ENCODE measurements at regions not wholly inside any gene's neighbourhood (a gene's known extent, or its start where the extent isn't known, plus 50 kb on each side); places are given as distances from the start of the nearest gene placed in this dataset.

GRCh38 chr6:126698732-126699240, 358.9 kb downstream of the CENPW start:
- DNase-seq = no peak
- no peak overlapping the region for H3K4me2 ChIP-seq (ENCODE audit: low read depth, low read length, poor library complexity, severe bottlenecking)
- no peaks in the 10 kb centered on the region for H3K9me2 ChIP-seq (replicated peaks; ENCODE audit: insufficient read depth, low read length)
- no peak overlapping the region for H3K4me3 ChIP-seq (ENCODE audit: low read length)
- no peaks in the 10 kb centered on the region for H3K27me3 ChIP-seq (ENCODE audit: low read length)
- H3K27ac ChIP-seq (ENCODE audit: low read length) = no peak overlapping the region
- H3K36me3 ChIP-seq (ENCODE audit: insufficient read depth, low read length) = no peaks in the 10 kb centered on the region
- H4K20me1 ChIP-seq (ENCODE audit: insufficient read depth, low read depth, low read length) = no peaks in the 10 kb centered on the region
- no peak overlapping the region for H2AFZ ChIP-seq (ENCODE audit: low read length)
- H3K4me1 ChIP-seq (ENCODE audit: low read length) = no peaks in the 10 kb centered on the region
- no peaks in the 10 kb centered on the region for H3K9me3 ChIP-seq (ENCODE audit: low read length)
- no peaks in the 10 kb centered on the region for H3K79me2 ChIP-seq (ENCODE audit: low read length)
- H3K9ac ChIP-seq (ENCODE audit: low read length) = no peak overlapping the region

DNA sequence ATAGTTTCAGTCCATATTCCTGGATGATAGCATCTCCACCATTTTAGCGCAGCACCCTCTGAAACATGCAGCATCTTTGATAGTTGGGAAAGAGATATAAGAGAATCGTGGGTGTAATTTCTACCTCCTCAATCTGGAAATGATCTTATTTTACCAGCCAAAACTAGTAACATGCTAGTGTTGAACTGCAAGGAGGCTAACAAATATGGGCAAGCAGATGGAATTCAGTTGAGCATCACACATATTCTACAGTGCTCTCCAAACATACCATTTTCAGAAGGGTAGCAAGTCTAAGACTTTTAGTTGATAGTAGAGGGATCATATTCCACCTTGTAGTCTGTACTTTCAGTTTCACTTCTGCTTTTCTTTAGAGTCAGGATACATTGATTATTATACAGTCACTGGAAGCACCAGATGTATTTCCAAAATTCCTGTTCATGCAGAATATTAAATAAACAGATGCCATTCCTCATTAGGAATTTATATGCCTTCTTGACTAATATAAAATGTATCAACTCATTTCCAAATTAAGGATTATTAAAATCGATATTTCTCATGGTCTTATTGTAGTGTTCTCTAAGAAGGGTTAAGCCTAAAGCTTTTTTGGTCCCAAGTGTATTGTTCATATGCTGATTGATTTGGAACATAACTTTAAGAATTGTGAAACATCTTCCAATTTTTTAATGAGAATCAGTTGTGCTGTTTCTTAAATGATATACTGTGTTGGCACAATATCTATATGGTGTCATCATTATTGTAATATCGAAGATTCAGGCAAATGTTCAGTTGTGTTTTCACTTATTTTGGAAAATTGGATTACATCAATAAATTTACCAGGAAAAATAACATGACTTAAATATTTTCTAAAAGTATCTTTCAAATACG, 362.0 kb downstream of the CENPW start:
- Histone ChIP-seq H2AFZ (ENCODE audit: low read length) (no peak overlapping the region), H3K9me2 (replicated peaks; ENCODE audit: insufficient read depth, low read length) (no peaks in the 10 kb centered on the region), H3K9me3 (ENCODE audit: low read length) (no peaks in the 10 kb centered on the region), H3K4me2 (ENCODE audit: low read depth, low read length, poor library complexity, severe bottlenecking) (no peak overlapping the region), H3K27ac (ENCODE audit: low read length) (no peak overlapping the region), H3K9ac (ENCODE audit: low read length) (no peak overlapping the region), H4K20me1 (ENCODE audit: insufficient read depth, low read depth, low read length) (no peaks in the 10 kb centered on the region), H3K4me1 (ENCODE audit: low read length) (no peaks in the 10 kb centered on the region), H3K27me3 (ENCODE audit: low read length) (no peaks in the 10 kb centered on the region), H3K79me2 (ENCODE audit: low read length) (no peaks in the 10 kb centered on the region), H3K36me3 (ENCODE audit: insufficient read depth, low read length) (no peaks in the 10 kb centered on the region), H3K4me3 (ENCODE audit: low read length) (no peak overlapping the region)
- no peak for DNase-seq

DNA sequence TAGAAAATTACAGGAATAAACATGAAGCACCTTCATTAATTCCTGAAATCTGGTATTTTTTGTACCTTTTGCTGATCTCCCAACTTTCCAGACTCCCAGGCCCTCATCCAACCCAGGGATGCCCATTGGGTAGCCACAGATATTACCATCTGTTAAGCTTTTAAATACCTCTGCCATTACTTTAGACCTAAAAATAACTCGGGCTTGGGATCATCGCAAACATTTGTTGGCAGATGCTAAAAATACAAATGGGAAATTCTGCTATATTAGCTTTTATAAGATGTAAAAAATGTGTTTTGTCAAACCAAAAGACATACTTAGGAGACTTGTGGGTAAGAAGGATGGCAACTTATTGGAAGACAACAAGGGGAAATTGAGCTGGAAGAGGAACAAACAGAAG, 376.1 kb downstream of the CENPW start:
- H3K27ac ChIP-seq (ENCODE audit: low read length) = no peak overlapping the region
- no peaks in the 10 kb centered on the region for H3K9me3 ChIP-seq (ENCODE audit: low read length)
- H3K4me3 ChIP-seq (ENCODE audit: low read length) = no peak overlapping the region
- no peaks in the 10 kb centered on the region for H3K36me3 ChIP-seq (ENCODE audit: insufficient read depth, low read length)
- no peak for DNase-seq
- no peaks in the 10 kb centered on the region for H3K9me2 ChIP-seq (replicated peaks; ENCODE audit: insufficient read depth, low read length)
- no peak overlapping the region for H3K4me2 ChIP-seq (ENCODE audit: low read depth, low read length, poor library complexity, severe bottlenecking)
- no peaks in the 10 kb centered on the region for H4K20me1 ChIP-seq (ENCODE audit: insufficient read depth, low read depth, low read length)
- H3K79me2 ChIP-seq (ENCODE audit: low read length) = no peaks in the 10 kb centered on the region
- no peak overlapping the region for H2AFZ ChIP-seq (ENCODE audit: low read length)
- no peaks in the 10 kb centered on the region for H3K4me1 ChIP-seq (ENCODE audit: low read length)
- H3K27me3 ChIP-seq (ENCODE audit: low read length) = no peaks in the 10 kb centered on the region
- H3K9ac ChIP-seq (ENCODE audit: low read length) = no peak overlapping the region

GRCh38 chr6:126716826-126717509, 377.1 kb downstream of the CENPW start:
- Histone ChIP-seq H3K79me2 (ENCODE audit: low read length) (no peaks in the 10 kb centered on the region), H3K27ac (ENCODE audit: low read length) (no peak overlapping the region), H2AFZ (ENCODE audit: low read length) (no peak overlapping the region), H3K9me3 (ENCODE audit: low read length) (no peaks in the 10 kb centered on the region), H3K36me3 (ENCODE audit: insufficient read depth, low read length) (no peaks in the 10 kb centered on the region), H3K9ac (ENCODE audit: low read length) (no peak overlapping the region), H4K20me1 (ENCODE audit: insufficient read depth, low read depth, low read length) (no peaks in the 10 kb centered on the region), H3K27me3 (ENCODE audit: low read length) (no peaks in the 10 kb centered on the region), H3K4me1 (ENCODE audit: low read length) (no peaks in the 10 kb centered on the region), H3K4me3 (ENCODE audit: low read length) (no peak overlapping the region), H3K4me2 (ENCODE audit: low read depth, low read length, poor library complexity, severe bottlenecking) (no peak overlapping the region), H3K9me2 (replicated peaks; ENCODE audit: insufficient read depth, low read length) (no peaks in the 10 kb centered on the region)
- DNase-seq = no peak

DNA sequence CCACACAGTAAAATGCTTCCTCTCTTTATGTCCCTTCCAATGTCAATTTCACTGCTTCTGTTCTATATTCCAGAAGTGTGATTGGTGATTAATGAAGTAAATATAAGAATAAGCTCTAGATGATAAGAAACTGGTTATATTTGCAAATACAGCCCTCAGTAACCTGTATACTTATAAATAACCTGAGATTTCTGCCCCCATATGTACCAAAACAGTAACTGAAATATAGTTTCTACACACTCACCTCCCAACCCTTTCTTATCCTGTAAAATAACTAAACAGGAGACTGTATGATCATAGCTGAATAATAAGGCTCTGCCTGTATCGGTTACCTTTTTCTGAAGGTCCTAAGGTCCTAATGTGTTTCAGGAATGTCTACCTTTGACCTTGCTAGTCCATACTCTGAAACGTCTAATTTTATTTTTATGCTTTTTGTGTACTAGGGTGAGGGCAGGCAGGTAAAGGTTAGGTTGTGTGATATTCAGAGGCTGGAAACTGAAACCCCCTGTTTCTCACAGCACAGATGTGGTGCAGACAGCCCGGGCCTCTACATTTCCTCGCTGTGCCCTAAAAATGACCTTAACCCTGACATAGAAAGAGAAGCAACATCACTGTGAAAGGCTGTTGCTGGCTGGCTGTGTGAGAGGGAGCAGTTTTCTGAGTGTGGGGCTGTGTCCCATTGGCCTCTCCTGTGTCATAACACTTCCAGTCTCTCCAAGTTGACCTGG, 378.8 kb downstream of the CENPW start:
- no peaks in the 10 kb centered on the region for H4K20me1 ChIP-seq (ENCODE audit: insufficient read depth, low read depth, low read length)
- no peak overlapping the region for H3K4me3 ChIP-seq (ENCODE audit: low read length)
- H3K27me3 ChIP-seq (ENCODE audit: low read length) = no peaks in the 10 kb centered on the region
- no peak overlapping the region for H2AFZ ChIP-seq (ENCODE audit: low read length)
- no peaks in the 10 kb centered on the region for H3K4me1 ChIP-seq (ENCODE audit: low read length)
- H3K36me3 ChIP-seq (ENCODE audit: insufficient read depth, low read length) = no peaks in the 10 kb centered on the region
- no peak overlapping the region for H3K4me2 ChIP-seq (ENCODE audit: low read depth, low read length, poor library complexity, severe bottlenecking)
- H3K79me2 ChIP-seq (ENCODE audit: low read length) = no peaks in the 10 kb centered on the region
- no peak for DNase-seq
- no peak overlapping the region for H3K9ac ChIP-seq (ENCODE audit: low read length)
- no peaks in the 10 kb centered on the region for H3K9me2 ChIP-seq (replicated peaks; ENCODE audit: insufficient read depth, low read length)
- H3K9me3 ChIP-seq (ENCODE audit: low read length) = no peaks in the 10 kb centered on the region
- H3K27ac ChIP-seq (ENCODE audit: low read length) = no peak overlapping the region

DNA sequence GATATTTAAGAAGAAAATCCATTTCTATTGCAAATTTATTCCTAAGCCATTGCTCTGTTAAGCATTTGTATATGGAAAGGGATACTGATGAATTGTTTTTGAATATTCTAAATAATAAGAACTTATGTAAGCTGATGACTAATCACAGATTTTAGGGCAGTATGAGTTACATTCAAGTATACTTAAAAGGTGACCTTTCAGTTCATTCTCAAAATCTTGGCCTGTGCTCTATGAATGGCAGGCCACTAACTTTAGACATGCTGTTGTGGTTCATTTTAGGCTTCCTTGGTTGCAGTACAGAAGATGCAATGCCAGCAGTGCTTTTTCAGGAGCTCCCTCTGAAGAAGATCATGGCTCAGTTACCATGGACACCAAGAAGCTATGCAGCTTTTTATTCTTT, 380.4 kb downstream of the CENPW start:
- Histone ChIP-seq H3K4me1 (ENCODE audit: low read length) (no peaks in the 10 kb centered on the region), H3K4me2 (ENCODE audit: low read depth, low read length, poor library complexity, severe bottlenecking) (no peak overlapping the region), H3K4me3 (ENCODE audit: low read length) (no peak overlapping the region), H2AFZ (ENCODE audit: low read length) (no peak overlapping the region), H3K9ac (ENCODE audit: low read length) (no peak overlapping the region), H3K27me3 (ENCODE audit: low read length) (no peaks in the 10 kb centered on the region), H3K27ac (ENCODE audit: low read length) (no peak overlapping the region), H3K9me3 (ENCODE audit: low read length) (no peaks in the 10 kb centered on the region), H3K9me2 (replicated peaks; ENCODE audit: insufficient read depth, low read length) (no peaks in the 10 kb centered on the region), H3K79me2 (ENCODE audit: low read length) (no peaks in the 10 kb centered on the region), H3K36me3 (ENCODE audit: insufficient read depth, low read length) (no peaks in the 10 kb centered on the region), H4K20me1 (ENCODE audit: insufficient read depth, low read depth, low read length) (no peaks in the 10 kb centered on the region)
- no peak for DNase-seq

DNA sequence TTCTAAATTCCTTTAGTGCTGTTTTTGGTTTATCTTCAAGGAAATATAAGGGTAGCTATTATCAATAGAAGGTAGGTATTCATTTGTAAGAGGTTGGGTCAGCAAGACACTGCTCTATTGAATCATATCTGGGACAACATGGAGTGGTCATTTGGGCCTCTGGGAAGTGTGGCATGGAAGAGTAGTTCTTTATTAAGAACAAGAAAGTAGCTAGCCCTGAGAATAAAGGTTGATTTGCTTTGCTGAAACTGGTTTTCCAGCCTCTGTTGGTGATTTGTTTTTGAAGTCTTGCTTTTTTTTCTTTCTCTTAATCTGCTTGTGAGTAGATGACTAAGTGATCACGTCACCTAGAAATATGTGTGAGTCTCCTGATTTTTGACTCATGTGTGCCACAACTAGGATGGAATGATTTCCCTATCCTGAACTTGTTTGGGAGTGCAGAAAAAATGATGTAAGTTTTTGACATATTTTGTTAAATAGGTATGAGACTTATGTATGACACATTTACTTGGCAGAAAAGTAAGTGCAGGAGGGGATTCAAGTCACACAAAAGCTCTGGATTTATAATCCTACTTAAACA, 381.8 kb downstream of the CENPW start:
- no peaks in the 10 kb centered on the region for H3K36me3 ChIP-seq (ENCODE audit: insufficient read depth, low read length)
- H3K27me3 ChIP-seq (ENCODE audit: low read length) = no peaks in the 10 kb centered on the region
- no peaks in the 10 kb centered on the region for H3K9me2 ChIP-seq (replicated peaks; ENCODE audit: insufficient read depth, low read length)
- no peak overlapping the region for H3K4me2 ChIP-seq (ENCODE audit: low read depth, low read length, poor library complexity, severe bottlenecking)
- no peak overlapping the region for H3K27ac ChIP-seq (ENCODE audit: low read length)
- H3K9ac ChIP-seq (ENCODE audit: low read length) = no peak overlapping the region
- H3K79me2 ChIP-seq (ENCODE audit: low read length) = no peaks in the 10 kb centered on the region
- no peaks in the 10 kb centered on the region for H4K20me1 ChIP-seq (ENCODE audit: insufficient read depth, low read depth, low read length)
- no peak overlapping the region for H3K4me3 ChIP-seq (ENCODE audit: low read length)
- H2AFZ ChIP-seq (ENCODE audit: low read length) = no peak overlapping the region
- H3K4me1 ChIP-seq (ENCODE audit: low read length) = no peaks in the 10 kb centered on the region
- DNase-seq = no peak
- H3K9me3 ChIP-seq (ENCODE audit: low read length) = no peaks in the 10 kb centered on the region

GRCh38 chr6:126722411-126722810, 382.5 kb downstream of the CENPW start:
- Histone ChIP-seq H2AFZ (ENCODE audit: low read length) (no peak overlapping the region), H3K79me2 (ENCODE audit: low read length) (no peaks in the 10 kb centered on the region), H3K9me3 (ENCODE audit: low read length) (no peaks in the 10 kb centered on the region), H3K4me2 (ENCODE audit: low read depth, low read length, poor library complexity, severe bottlenecking) (no peak overlapping the region), H3K4me3 (ENCODE audit: low read length) (no peak overlapping the region), H4K20me1 (ENCODE audit: insufficient read depth, low read depth, low read length) (no peaks in the 10 kb centered on the region), H3K4me1 (ENCODE audit: low read length) (no peaks in the 10 kb centered on the region), H3K9ac (ENCODE audit: low read length) (no peak overlapping the region), H3K27me3 (ENCODE audit: low read length) (no peaks in the 10 kb centered on the region), H3K36me3 (ENCODE audit: insufficient read depth, low read length) (no peaks in the 10 kb centered on the region), H3K9me2 (replicated peaks; ENCODE audit: insufficient read depth, low read length) (no peaks in the 10 kb centered on the region), H3K27ac (ENCODE audit: low read length) (no peak overlapping the region)
- DNase-seq = no peak

Data from Karpas-422 (cell line).